DMS79 treated with DMSO at 0.1 percent for 48 hours (cell line): ENCODE measurements at regions not wholly inside any gene's neighbourhood (a gene's known extent, or its start where the extent isn't known, plus 50 kb on each side); places are given as distances from the start of the nearest gene placed in this dataset.
"Not testable (repeated sequence)": the region's sequence is repeated elsewhere in the genome, so short reads cannot be mapped to it uniquely, and the experiment has no call there.

Source experiments
- DNase-seq: peaks from one replicate; lab custom pipeline; 2025; lab: John Stamatoyannopoulos, UW

GRCh38 chr5:112112346-112112745 lies 306.7 kb downstream of the EPB41L4A start:
- DNase-seq, result no peak

DNA sequence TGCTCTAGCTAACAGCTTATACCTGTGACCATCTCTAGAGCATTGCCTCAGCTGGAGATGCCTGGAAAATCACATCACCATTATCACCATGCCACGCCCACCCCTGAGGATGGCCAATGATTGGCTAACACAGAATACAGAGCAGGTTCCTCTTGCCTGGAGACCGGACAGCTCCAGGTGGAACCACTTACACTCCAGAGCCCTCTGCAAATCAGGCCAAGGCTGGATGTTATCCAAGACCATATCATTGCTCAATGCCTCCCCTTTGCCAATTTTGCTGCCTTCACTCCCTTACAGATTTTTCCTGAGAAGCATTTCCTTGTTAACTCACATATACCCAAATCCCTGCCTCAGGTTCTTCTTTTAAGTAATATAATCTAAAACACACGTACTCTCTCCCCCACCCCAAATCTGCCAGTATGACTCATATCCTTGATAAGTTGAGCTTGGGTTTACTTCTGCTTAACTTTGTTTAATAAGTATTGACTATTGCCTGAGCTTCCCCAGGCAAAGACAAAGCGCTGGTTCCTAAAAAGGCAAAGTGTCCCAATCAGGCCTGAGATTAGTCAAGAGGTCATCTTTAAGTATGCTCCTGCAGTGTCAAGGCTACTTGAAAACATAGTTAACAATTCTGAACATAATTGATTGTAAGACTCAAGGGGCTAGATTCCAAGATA lies 309.6 kb downstream of the EPB41L4A start:
- no peak for DNase-seq

DNA sequence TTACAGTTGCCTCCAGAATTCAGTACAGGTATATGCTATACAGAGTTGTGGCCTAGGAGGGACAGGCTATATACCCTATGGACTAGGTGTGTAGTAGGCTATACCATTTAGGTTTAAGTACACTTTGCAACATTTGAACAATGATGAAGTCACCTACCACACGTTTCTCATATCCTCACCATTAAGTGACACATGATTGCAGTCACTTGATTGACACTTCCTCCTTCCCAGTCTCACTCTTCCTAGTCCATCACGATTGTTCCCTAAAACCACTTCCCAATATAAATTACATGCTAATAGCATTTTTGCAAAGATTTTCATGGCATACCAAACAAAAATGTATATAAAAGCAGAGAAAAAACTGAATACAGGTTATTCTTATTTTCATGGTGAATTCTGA lies 312.2 kb downstream of the EPB41L4A start:
- DNase-seq, result no peak

- DNase-seq, result no peak
Observed at GRCh38 chr5:112097768-112098167, 321.3 kb downstream of the EPB41L4A start.

GRCh38 chr5:112087222-112087621 lies 330.2 kb upstream of the NREP start:
- no peak for DNase-seq

DNA sequence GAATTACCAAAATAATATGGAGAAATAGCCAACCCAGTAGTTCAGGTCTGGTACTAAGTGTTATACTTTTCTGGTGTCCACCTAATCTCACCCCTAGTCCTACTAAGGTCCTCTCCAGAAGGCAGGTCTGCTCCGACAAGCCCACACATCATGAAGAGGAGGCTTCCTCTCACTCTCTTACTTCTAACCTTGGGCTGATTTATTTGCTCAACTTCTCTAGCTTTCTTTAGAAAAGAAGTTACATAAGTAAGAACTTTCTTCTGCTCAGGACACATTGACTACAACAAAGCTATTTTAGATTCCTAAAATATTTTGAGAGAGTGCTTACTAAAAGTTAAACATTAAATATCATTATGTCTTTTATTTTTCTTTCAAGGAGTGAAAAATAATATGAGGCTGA lies 329.7 kb upstream of the NREP start:
- no peak for DNase-seq

DNA sequence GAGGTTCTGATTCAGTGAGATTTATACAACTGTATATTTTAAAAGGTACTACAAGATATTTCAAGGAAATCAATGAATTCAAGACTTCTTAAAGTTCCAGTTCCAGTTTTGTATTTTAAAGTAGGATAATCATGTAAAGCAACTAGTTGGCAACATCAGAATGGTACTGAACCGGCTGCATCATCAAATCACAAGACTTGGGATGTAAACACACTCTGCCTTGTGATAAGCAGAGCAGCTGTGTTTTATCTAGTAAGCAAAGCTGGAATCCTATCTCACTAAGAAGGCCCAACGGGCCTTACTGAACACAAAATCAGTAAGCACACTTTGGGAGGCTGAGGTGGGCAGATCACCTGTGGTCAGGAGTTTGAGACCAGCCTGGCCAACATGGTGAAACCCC lies 327.2 kb upstream of the NREP start:
- DNase-seq, result no peak

- DNase-seq, result no peak
Observed at GRCh38 chr5:112083623-112084022, 326.6 kb upstream of the NREP start.

- DNase-seq, result no peak
Observed at GRCh38 chr5:112077180-112077579, 320.2 kb upstream of the NREP start.

DNA sequence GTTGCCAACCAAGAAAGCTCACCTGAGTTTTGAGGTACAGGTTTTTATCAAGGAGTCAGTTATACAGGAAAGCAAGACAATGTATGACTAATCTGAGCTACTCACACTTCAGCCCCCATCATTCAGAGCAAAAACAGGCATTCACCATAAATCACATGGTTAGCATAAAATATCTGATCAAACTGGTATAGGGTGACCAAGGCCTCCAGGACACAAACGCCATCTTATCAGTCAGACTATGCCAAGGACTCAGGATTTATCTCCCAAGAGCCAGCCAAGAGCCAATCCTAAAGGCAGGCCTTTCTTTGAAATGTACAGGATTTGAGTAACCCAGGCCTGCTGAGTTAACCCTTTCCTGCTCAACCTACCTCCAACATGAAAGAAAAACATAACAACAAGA lies 313.0 kb upstream of the NREP start:
- DNase-seq, result no peak

GRCh38 chr5:112069329-112069728 lies 312.3 kb upstream of the NREP start:
- DNase-seq, result no peak

GRCh38 chr5:112068593-112068992 lies 311.6 kb upstream of the NREP start:
- DNase-seq, result no peak

GRCh38 chr5:112065781-112066180 lies 308.8 kb upstream of the NREP start:
- DNase-seq, result no peak

- no peak for DNase-seq
Observed at GRCh38 chr5:112064956-112065355, 308.0 kb upstream of the NREP start.

DNA sequence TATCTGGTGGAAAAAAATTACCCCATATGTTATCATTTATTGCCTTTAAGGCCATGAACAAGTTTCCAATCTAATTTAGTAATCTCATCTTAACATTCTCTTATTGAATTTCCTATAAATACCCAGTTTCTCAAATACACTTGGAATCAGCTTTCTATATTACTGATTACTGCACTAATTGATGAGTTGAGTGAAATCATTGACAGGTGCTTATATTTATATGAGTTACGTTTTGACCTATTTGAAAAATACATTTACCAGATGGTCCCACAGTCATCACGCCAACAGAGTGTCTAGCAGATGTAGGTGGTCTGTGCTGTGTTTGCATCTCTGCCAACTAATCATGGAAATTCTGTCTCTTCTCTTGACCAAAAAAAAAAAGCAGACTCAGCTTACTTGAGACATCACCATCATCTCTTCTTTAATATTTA lies 307.3 kb upstream of the NREP start:
- DNase-seq, result no peak

DNA sequence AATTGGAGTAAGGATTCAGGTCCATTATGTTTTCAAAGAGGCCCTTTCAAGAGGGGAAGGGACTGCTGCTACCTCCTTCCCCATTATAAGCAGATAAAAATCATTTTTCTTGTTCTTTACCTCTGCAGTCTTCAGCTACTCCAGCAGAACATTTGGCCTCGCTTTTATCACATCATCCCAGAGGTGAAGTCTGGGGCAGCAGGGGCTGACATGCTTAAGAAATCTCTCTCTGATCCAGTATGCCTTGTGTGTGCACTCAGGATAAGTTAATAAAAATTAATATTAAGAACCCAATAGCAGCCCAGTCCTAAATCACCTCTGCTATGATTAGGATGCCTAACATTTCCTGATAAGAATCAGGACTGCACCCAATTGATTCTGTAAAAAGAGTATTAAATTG lies 306.9 kb upstream of the NREP start:
- no peak for DNase-seq

GRCh38 chr5:112063191-112063590 lies 306.2 kb upstream of the NREP start:
- DNase-seq, result no peak

GRCh38 chr5:112062181-112062580 lies 305.2 kb upstream of the NREP start:
- DNase-seq, result no peak

DNA sequence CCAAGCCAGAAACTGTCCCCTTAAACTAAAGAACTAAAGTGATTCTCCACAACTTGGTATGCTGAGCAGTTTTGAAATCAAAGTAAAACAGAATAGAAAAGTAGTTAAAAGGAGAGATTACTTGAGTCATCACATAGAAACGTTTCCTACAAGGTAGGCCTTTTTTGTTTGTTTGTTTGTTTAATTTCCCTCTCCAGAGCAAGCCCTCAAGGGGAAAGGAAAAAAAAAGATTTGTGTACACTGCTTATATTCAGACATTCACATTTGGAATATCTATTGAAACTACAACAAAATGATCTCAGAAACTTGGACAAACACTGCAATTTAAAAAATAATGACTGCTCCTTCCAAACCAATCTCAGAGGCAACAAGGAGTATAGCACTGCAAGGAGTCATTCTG lies 304.7 kb upstream of the NREP start:
- no peak for DNase-seq

DNA sequence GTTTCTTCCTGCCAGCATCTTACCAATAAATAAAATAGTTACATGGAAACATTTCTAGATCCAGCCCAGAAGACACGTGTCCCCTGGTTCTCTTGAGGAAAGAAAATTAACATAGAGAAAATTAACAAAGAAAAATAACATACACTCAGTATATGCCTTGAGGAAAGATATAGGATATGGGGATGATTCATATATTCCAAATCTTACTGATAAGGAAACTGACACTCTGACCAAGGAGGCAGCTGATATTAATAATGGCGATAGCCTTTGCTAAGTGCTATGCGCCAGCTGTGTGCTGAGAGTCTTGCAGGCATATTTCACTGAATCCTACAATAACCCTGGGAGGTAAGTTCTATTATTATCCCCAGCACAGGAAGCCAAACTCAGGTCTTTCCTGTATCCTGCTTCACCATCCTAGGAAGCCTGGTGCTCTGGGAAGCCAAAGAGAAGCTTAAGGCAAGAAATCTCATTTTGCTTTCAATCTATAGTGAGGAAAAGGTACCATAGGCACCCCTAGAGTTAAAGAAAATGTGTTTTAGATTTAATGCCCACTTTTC lies 302.7 kb upstream of the NREP start:
- no peak for DNase-seq

- DNase-seq, result no peak
Observed at GRCh38 chr5:112049738-112050137, 292.7 kb upstream of the NREP start.

DNA sequence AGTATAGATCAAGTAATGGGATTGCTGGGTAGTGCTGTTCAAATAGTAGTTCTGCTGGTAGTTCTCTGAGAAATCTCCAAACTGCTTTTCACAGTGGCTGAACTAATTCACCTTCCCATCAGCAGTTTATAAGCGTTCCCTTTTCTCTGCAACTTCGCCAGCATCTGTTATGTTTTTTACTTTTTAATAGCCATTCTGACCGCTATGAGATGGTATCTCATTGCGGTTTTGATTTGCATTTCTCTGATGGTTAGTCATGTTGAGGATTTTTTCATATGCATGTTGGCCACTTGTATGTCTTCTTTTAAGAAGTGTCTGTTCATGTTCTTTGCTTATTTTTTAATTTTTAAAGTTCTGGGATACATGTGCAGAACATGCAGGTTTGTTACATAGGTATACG lies 279.2 kb upstream of the NREP start:
- no peak for DNase-seq

- no peak for DNase-seq
Observed at GRCh38 chr5:112034421-112034979, 277.5 kb upstream of the NREP start.

- DNase-seq, result not testable (repeated sequence)
Observed at GRCh38 chr5:112026879-112027278, 269.9 kb upstream of the NREP start.
